ENCODE measurements at regions not wholly inside any gene's neighbourhood (a gene's known extent, or its start where the extent isn't known, plus 50 kb on each side); places are given as distances from the start of the nearest gene placed in this dataset.

- Histone ChIP-seq H3K27ac (ENCODE audit: low read depth, low read length) (no peak overlapping the region), H3K9ac (ENCODE audit: low read length) (no peak overlapping the region)
Observed at GRCh38 chr16:80171199-80171598, 369.6 kb upstream of the DYNLRB2 start.

GRCh38 chr16:80167657-80168390 is 373.0 kb upstream of the DYNLRB2 start:
- Histone ChIP-seq H3K36me3 (ENCODE audit: insufficient read depth, low read length) (no peaks in the 10 kb centered on the region), H3K4me1 (ENCODE audit: insufficient read depth, low read length) (no peaks in the 10 kb centered on the region), H3K4me3 (ENCODE audit: low read depth in 1 of 2, low read length in 2 of 2) (no peak overlapping the region), H3K9me3 (ENCODE audit: low read length) (no peaks in the 10 kb centered on the region), H3K27me3 (ENCODE audit: control insufficient read depth in 1 of 2, insufficient read depth in 2 of 2, low read length in 2 of 2) (no peaks in the 10 kb centered on the region), H3K9ac (ENCODE audit: low read length) (no peak overlapping the region), H3K27ac (ENCODE audit: low read depth, low read length) (no peak overlapping the region)

More at GRCh38 chr16:80171199-80171598, 369.6 kb upstream of the DYNLRB2 start:
- Histone ChIP-seq H3K9me3 (ENCODE audit: low read length) (no peaks in the 10 kb centered on the region), H3K4me3 (ENCODE audit: low read depth in 1 of 2, low read length in 2 of 2) (no peak overlapping the region), H3K36me3 (ENCODE audit: insufficient read depth, low read length) (no peaks in the 10 kb centered on the region), H3K27me3 (ENCODE audit: control insufficient read depth in 1 of 2, insufficient read depth in 2 of 2, low read length in 2 of 2) (no peaks in the 10 kb centered on the region), H3K4me1 (ENCODE audit: insufficient read depth, low read length) (no peaks in the 10 kb centered on the region)

DNA sequence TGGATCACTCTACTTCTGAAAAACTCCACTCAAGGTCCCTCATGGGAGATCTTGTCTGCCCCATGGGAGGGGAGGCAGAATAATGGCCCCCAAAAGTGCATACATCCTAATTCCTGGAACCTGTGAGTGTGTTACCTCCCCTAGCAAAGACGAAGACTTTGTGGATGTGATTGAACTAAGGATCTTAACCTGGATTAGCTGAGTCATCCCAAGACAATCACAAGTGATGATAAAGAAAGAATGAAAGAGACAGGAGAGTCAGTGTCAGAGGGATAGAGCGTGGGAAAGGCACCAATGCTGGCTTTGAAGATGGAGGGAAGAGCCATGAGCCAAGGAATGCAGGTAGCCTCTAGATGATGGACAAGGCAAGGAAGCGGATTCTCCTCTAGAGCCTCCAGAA is 374.7 kb upstream of the DYNLRB2 start:
- Histone ChIP-seq H3K27me3 (ENCODE audit: control insufficient read depth in 1 of 2, insufficient read depth in 2 of 2, low read length in 2 of 2) (no peaks in the 10 kb centered on the region), H3K4me3 (ENCODE audit: low read depth in 1 of 2, low read length in 2 of 2) (no peak overlapping the region), H3K27ac (ENCODE audit: low read depth, low read length) (no peak overlapping the region), H3K36me3 (ENCODE audit: insufficient read depth, low read length) (no peaks in the 10 kb centered on the region), H3K9ac (ENCODE audit: low read length) (no peak overlapping the region), H3K9me3 (ENCODE audit: low read length) (no peaks in the 10 kb centered on the region), H3K4me1 (ENCODE audit: insufficient read depth, low read length) (no peaks in the 10 kb centered on the region)

DNA sequence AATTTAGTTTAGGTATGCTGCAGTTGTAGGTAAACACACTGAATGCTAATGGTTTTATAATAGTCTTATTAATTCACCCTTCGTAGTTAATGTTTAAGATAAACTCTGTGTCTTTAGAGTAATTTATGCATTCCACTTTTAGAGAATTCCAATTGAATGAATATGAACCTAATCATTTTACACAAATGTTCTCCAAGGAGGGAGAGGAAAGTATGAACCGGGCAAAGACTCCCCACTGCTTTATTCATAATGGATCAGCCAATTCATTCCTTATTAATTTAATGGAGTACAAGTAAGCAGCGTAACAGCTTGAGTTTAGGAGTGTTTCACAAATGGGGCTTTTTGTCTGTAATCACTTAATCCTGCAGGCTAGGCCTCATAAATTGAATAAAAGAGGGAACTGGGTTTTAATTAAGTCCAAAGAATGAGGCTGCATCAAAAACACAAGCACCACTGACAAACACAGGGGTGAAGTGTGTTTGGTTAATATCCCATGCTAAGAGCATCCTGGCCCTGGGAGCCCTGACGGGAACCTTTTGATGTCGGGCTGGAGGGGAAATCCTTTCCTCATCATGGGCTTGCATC is 375.7 kb upstream of the DYNLRB2 start:
- H3K36me3 ChIP-seq (ENCODE audit: insufficient read depth, low read length): no peaks in the 10 kb centered on the region
- no peaks in the 10 kb centered on the region for H3K9me3 ChIP-seq (ENCODE audit: low read length)
- no peaks in the 10 kb centered on the region for H3K4me1 ChIP-seq (ENCODE audit: insufficient read depth, low read length)
- H3K4me3 ChIP-seq (ENCODE audit: low read depth in 1 of 2, low read length in 2 of 2): no peak overlapping the region
- H3K27ac ChIP-seq (ENCODE audit: low read depth, low read length): no peak overlapping the region
- H3K27me3 ChIP-seq (ENCODE audit: control insufficient read depth in 1 of 2, insufficient read depth in 2 of 2, low read length in 2 of 2): no peaks in the 10 kb centered on the region
- no peak overlapping the region for H3K9ac ChIP-seq (ENCODE audit: low read length)

- Histone ChIP-seq H3K4me1 (ENCODE audit: insufficient read depth, low read length) (no peaks in the 10 kb centered on the region), H3K9me3 (ENCODE audit: low read length) (no peaks in the 10 kb centered on the region), H3K9ac (ENCODE audit: low read length) (no peak overlapping the region), H3K27me3 (ENCODE audit: control insufficient read depth in 1 of 2, insufficient read depth in 2 of 2, low read length in 2 of 2) (no peaks in the 10 kb centered on the region), H3K36me3 (ENCODE audit: insufficient read depth, low read length) (no peaks in the 10 kb centered on the region), H3K27ac (ENCODE audit: low read depth, low read length) (no peak overlapping the region), H3K4me3 (ENCODE audit: low read depth in 1 of 2, low read length in 2 of 2) (no peak overlapping the region)
Observed at GRCh38 chr16:80163339-80163738, 377.5 kb upstream of the DYNLRB2 start.

- Histone ChIP-seq H3K27me3 (ENCODE audit: control insufficient read depth in 1 of 2, insufficient read depth in 2 of 2, low read length in 2 of 2) (no peaks in the 10 kb centered on the region), H3K9me3 (ENCODE audit: low read length) (no peaks in the 10 kb centered on the region), H3K27ac (ENCODE audit: low read depth, low read length) (no peak overlapping the region), H3K4me3 (ENCODE audit: low read depth in 1 of 2, low read length in 2 of 2) (no peak overlapping the region), H3K9ac (ENCODE audit: low read length) (no peak overlapping the region), H3K36me3 (ENCODE audit: insufficient read depth, low read length) (no peaks in the 10 kb centered on the region), H3K4me1 (ENCODE audit: insufficient read depth, low read length) (no peaks in the 10 kb centered on the region)
Observed at GRCh38 chr16:80161799-80162739, 378.7 kb upstream of the DYNLRB2 start.

- no peak overlapping the region for H3K9ac ChIP-seq (ENCODE audit: low read length)
- no peak overlapping the region for H3K4me3 ChIP-seq (ENCODE audit: low read depth in 1 of 2, low read length in 2 of 2)
- no peaks in the 10 kb centered on the region for H3K4me1 ChIP-seq (ENCODE audit: insufficient read depth, low read length)
- H3K9me3 ChIP-seq (ENCODE audit: low read length): no peaks in the 10 kb centered on the region
- no peak overlapping the region for H3K27ac ChIP-seq (ENCODE audit: low read depth, low read length)
- no peaks in the 10 kb centered on the region for H3K27me3 ChIP-seq (ENCODE audit: control insufficient read depth in 1 of 2, insufficient read depth in 2 of 2, low read length in 2 of 2)
- no peaks in the 10 kb centered on the region for H3K36me3 ChIP-seq (ENCODE audit: insufficient read depth, low read length)
Observed at GRCh38 chr16:80158766-80159165, 382.0 kb upstream of the DYNLRB2 start.

- Histone ChIP-seq H3K4me3 (ENCODE audit: low read depth in 1 of 2, low read length in 2 of 2) (no peak overlapping the region), H3K27ac (ENCODE audit: low read depth, low read length) (no peak overlapping the region), H3K9ac (ENCODE audit: low read length) (no peak overlapping the region), H3K4me1 (ENCODE audit: insufficient read depth, low read length) (no peaks in the 10 kb centered on the region), H3K9me3 (ENCODE audit: low read length) (no peaks in the 10 kb centered on the region), H3K36me3 (ENCODE audit: insufficient read depth, low read length) (no peaks in the 10 kb centered on the region), H3K27me3 (ENCODE audit: control insufficient read depth in 1 of 2, insufficient read depth in 2 of 2, low read length in 2 of 2) (no peaks in the 10 kb centered on the region)
Observed at GRCh38 chr16:80151722-80152111, 389.1 kb upstream of the DYNLRB2 start.

DNA sequence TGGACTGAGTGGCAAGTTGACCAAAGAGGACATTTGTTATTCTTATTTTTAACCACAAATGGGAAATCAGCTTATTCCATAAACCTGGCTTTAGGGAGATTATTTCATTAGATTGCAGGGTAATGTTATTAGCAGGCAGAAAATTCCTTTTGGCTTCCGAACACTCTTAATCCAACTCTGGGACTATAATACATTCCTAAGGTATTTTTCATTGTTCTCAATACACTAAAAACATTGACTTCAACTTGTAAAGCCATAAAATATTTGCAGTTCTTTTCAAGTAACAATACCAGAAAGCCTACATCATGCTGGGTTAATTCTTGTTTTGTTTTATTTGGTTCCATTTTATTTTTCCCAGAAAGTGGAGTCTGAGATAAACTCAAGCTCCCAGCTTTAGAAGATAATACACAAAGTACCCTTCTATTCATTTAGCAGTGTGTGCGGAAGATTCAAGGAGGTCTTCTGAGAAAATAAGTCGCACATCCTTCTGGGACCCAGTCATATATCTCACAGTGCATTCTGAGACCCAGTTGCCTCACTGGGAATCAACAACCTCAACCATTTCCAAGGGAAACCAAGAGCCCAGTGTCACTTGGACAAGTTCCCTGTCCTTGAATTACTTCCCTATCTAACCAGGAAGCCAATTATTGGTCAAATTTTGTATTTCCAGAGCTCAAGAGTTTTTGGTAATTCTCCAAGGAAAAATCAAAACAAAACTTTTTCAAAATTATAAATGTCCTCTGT is 389.6 kb upstream of the DYNLRB2 start:
- H3K4me3 ChIP-seq (ENCODE audit: low read depth in 1 of 2, low read length in 2 of 2): no peak overlapping the region
- no peak overlapping the region for H3K9ac ChIP-seq (ENCODE audit: low read length)
- H3K4me1 ChIP-seq (ENCODE audit: insufficient read depth, low read length): no peaks in the 10 kb centered on the region
- no peak overlapping the region for H3K27ac ChIP-seq (ENCODE audit: low read depth, low read length)
- no peaks in the 10 kb centered on the region for H3K27me3 ChIP-seq (ENCODE audit: control insufficient read depth in 1 of 2, insufficient read depth in 2 of 2, low read length in 2 of 2)
- no peaks in the 10 kb centered on the region for H3K9me3 ChIP-seq (ENCODE audit: low read length)
- H3K36me3 ChIP-seq (ENCODE audit: insufficient read depth, low read length): no peaks in the 10 kb centered on the region

DNA sequence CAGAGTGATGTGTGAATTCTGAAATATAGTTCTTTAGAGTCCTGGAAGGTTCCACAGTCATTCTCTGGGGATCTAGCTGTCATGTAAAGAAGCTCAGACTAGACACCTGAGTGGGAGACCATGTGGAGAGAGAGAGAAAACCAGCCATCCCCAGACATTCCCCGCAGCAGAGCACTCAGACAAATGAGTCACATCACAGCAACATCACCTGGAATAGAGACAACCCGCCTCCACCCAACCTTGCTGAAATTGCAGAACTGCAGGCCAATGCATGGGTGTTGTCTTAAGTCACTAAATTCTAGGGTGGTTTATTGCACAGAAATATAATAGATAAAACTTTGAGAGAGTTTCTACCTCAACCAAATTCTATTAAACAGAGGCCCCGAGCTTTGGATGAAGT is 392.0 kb upstream of the DYNLRB2 start:
- Histone ChIP-seq H3K4me1 (ENCODE audit: insufficient read depth, low read length) (no peaks in the 10 kb centered on the region), H3K36me3 (ENCODE audit: insufficient read depth, low read length) (no peaks in the 10 kb centered on the region), H3K9me3 (ENCODE audit: low read length) (no peaks in the 10 kb centered on the region), H3K9ac (ENCODE audit: low read length) (no peak overlapping the region), H3K4me3 (ENCODE audit: low read depth in 1 of 2, low read length in 2 of 2) (no peak overlapping the region), H3K27me3 (ENCODE audit: control insufficient read depth in 1 of 2, insufficient read depth in 2 of 2, low read length in 2 of 2) (no peaks in the 10 kb centered on the region), H3K27ac (ENCODE audit: low read depth, low read length) (no peak overlapping the region)
